AG04450 (cell line): ENCODE measurements at regions not wholly inside any gene's neighbourhood (a gene's known extent, or its start where the extent isn't known, plus 50 kb on each side); places are given as distances from the start of the nearest gene placed in this dataset. TPM values are rescaled to one million over a fixed set of nuclear protein-coding genes. Genes with fewer than 3 reads are reported as not detected.

Experiments
- CTCF ChIA-PET: fragments of 300-600, 350-600 bp; formaldehyde crosslinking; extraction: SDS; loops from one replicate; lab custom pipeline; 2022; ENCODE audit warnings: antibody characterized with exemption, inconsistent platforms; lab: Charles Lee
- POLR2A ChIA-PET: fragments of 350-600 bp; formaldehyde crosslinking; extraction: SDS; loops from one replicate; lab custom pipeline; 2021; ENCODE audit warnings: antibody characterized with exemption, inconsistent platforms; lab: Yijun Ruan, JAX
- DNase-seq: peaks from one replicate; pipeline ENCODE4 v3.0.0-alpha.2; 2011; ENCODE audit warnings: low read depth, low spot score
- H3K27ac ChIP-seq: one replicate; pipeline ENCODE4 v1.5.1; 2012; ENCODE audit warnings: low read depth, low read length, control low read depth
- H3K27me3 ChIP-seq: one replicate; pipeline ENCODE4 v1.6.0; 2012; ENCODE audit warnings: low read length; ENCODE audit not compliant: control insufficient read depth, insufficient read depth
- H3K4me3 ChIP-seq: 2 replicates; pipeline ENCODE4 v1.5.1; 2011; ENCODE audit warnings: mild to moderate bottlenecking, low read depth, low read length, control low read depth
- H3K9me3 ChIP-seq: 2 replicates; pipeline ENCODE4 v1.5.1; 2012; ENCODE audit warnings: low read length; ENCODE audit not compliant: control insufficient read depth, insufficient read depth
- small RNA-seq: library from RNA; depleted of rRNA; stranded (forward); fragments of <200 nt; gene quantifications from one replicate; pipeline ENCODE3, GENCODE V24; 2012; ENCODE audit warnings: low read depth; ENCODE audit not compliant: insufficient read length
- TF ChIP-seq, protein P1 (sequence below): IDR thresholded peaks from 2 replicates; pipeline ENCODE4 v1.5.1; 2011; ENCODE audit warnings: low read depth, low read length, control low read depth, inconsistent platforms

DNA sequence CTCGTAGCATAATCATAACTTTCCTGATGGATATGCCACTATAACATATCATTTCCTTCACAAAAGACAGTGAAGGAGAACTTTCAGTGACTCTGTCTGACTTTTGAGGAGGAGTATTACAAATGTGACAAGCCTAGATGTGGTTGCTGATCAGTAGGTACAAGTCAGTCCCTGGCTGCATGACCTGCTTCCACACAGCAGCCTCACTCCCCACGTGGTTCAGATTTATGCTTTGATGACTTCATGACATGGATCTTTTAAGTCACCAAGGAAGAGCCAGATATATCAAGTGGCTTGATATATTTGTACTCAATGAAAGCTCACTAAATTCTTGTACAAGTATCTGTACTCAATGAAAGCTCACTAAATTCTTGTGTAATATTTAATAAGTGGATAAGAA, 50.9 kb upstream of the MKLN1 start:
- Histone ChIP-seq H3K27me3 (no peaks in the 10 kb centered on the region), H3K4me3 (no peak overlapping the region), H3K27ac (no peak overlapping the region), H3K9me3 (no peaks in the 10 kb centered on the region)
- DNase-seq: no peak
- TF ChIP-seq, protein P1, sequence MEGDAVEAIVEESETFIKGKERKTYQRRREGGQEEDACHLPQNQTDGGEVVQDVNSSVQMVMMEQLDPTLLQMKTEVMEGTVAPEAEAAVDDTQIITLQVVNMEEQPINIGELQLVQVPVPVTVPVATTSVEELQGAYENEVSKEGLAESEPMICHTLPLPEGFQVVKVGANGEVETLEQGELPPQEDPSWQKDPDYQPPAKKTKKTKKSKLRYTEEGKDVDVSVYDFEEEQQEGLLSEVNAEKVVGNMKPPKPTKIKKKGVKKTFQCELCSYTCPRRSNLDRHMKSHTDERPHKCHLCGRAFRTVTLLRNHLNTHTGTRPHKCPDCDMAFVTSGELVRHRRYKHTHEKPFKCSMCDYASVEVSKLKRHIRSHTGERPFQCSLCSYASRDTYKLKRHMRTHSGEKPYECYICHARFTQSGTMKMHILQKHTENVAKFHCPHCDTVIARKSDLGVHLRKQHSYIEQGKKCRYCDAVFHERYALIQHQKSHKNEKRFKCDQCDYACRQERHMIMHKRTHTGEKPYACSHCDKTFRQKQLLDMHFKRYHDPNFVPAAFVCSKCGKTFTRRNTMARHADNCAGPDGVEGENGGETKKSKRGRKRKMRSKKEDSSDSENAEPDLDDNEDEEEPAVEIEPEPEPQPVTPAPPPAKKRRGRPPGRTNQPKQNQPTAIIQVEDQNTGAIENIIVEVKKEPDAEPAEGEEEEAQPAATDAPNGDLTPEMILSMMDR: no peak
- ChIA-PET CTCF (no interaction called here), POLR2A (no interaction called here)

Small RNAs in the stretch of these regions (small RNA-seq; reads per million reads assigned to genes)
- not detected for gene AC016831.3
- not detected for gene RNU6-1010P
